ENCODE measurements at regions not wholly inside any gene's neighbourhood (a gene's known extent, or its start where the extent isn't known, plus 50 kb on each side); places are given as distances from the start of the nearest gene placed in this dataset.

DNA sequence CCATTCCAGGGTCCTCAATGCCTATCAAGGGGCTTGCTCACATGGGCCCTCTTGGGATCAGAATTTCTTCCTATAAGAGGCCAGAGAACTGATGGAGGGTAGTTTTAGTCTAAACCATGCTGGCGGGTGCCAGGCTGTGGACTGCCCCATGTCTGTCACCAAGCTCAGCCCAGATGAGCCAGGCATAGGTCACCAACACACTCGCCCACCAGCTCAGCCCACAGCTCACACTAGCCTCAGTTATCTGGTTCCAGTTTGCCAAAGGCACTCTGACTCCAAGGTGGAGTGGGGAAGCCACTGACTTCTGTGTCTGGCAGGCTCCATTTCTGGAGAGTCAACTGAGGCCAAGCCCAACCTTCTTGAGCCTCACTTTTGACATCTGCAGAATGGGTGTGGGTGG lies 50.7 kb upstream of the INSYN1 start:
- Histone ChIP-seq H3K4me1 (peaks cover 11 to 53% (median 28%) of the 10 kb centered on the region in 3 donors), H3K4me3 (no peak overlapping the region), H3K27ac (no peak overlapping the region), H3K9me3 (no peaks in the 10 kb centered on the region), H3K36me3 (no peaks in the 10 kb centered on the region), H3K27me3 (no peaks in the 10 kb centered on the region)
- TF ChIP-seq EP300 (IDR thresholded peaks at IDR 0.05), result no peak
- TF ChIP-seq, protein P1, sequence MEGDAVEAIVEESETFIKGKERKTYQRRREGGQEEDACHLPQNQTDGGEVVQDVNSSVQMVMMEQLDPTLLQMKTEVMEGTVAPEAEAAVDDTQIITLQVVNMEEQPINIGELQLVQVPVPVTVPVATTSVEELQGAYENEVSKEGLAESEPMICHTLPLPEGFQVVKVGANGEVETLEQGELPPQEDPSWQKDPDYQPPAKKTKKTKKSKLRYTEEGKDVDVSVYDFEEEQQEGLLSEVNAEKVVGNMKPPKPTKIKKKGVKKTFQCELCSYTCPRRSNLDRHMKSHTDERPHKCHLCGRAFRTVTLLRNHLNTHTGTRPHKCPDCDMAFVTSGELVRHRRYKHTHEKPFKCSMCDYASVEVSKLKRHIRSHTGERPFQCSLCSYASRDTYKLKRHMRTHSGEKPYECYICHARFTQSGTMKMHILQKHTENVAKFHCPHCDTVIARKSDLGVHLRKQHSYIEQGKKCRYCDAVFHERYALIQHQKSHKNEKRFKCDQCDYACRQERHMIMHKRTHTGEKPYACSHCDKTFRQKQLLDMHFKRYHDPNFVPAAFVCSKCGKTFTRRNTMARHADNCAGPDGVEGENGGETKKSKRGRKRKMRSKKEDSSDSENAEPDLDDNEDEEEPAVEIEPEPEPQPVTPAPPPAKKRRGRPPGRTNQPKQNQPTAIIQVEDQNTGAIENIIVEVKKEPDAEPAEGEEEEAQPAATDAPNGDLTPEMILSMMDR (IDR thresholded peaks at IDR 0.05), result no peak
- TF ChIP-seq POLR2A (IDR thresholded peaks at IDR 0.05), result no peak
- TF ChIP-seq POLR2AphosphoS5 (IDR thresholded peaks at IDR 0.05), result no peak
- ATAC-seq, result no peak
- WGBS, 2 donors (ENCODE audit: low coverage in 1 of 2), result no CpG with 5 or more reads among the region's 2 CpGs

DNA sequence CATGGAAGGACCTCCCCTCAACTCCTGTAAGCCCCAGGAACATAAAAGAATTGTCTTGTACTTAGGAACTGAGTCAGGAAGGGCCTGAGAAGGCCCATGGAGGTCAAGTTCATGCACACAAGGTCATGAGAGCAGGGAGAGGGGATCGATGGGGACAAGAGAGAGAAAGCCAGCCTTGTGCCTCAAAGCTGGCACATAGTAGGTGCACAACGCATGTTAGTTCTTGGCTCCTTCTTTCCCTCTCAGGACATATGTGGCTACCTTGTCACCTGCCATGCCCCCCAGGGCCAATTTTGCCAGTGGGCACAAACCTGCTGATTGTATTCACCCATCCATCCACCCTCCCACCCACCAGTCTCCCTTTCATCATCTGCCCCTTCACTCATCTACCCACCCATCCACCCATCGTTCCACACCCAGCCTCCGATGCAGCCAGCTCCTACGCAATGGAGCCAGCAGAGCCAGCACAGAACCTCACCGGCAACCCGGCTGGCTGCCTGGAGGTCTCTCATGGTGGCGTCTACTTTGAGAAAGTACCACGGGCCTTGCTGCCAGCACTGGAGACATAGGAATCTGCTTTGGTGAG lies 52.4 kb upstream of the INSYN1 start:
- TF ChIP-seq POLR2A (IDR thresholded peaks at IDR 0.05) (no peak), POLR2AphosphoS5 (IDR thresholded peaks at IDR 0.05) (no peak)
- TF ChIP-seq, protein P1 (IDR thresholded peaks at IDR 0.05), result no peak
- peaks cover 11 to 39% (median 21%) of the 10 kb centered on the region in 3 donors for H3K4me1 ChIP-seq
- ATAC-seq, result no peak
- H3K9me3 ChIP-seq, result no peaks in the 10 kb centered on the region
- no peaks in the 10 kb centered on the region for H3K36me3 ChIP-seq
- WGBS, 2 donors (ENCODE audit: low coverage in 1 of 2), result 80 to 86% methylated on average over 4 of the region's 9 CpGs
- peaks cover 9% of the 10 kb centered on the region for H3K27me3 ChIP-seq
- H3K4me3 ChIP-seq, result no peak overlapping the region
- H3K27ac ChIP-seq, result no peak overlapping the region

DNA sequence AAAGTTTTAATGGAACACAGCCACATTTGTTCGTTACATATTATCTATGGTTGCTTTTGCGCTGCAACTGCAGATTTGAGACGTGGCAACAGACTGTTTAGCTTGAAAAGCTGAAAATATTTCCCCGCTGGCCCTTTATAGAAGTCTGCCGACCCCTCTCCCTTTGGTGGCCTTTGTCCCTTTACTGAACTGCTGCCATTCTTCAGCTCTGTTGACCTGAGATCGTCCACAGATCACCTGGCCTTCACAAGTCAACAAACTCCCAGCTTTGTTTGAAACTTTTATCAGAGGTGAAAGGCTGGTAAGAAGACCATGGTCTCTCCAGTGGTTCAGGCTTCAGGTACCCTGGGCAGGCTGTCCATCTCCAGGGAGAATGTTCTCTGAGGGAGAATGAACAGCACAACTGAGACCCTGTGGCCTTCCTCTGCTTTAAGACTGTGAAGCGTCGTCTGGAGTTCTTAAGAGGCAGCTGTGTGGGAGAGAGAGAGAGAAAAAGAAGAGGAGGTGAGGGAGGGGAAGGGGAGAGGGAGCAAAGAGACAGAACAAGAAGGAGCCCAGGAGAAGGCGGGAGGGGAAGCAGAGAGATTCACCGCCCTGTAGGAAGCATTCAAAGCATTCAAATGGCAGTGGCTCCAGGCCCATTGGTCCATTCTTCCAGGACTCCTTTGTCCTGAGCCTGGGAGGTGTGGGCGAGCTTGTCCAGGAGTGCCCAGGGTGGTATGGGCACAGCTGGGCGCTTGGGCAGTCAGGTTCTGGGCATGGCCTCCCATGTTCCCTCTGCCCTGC lies 53.7 kb upstream of the INSYN1 start:
- TF ChIP-seq POLR2A (IDR thresholded peaks at IDR 0.05), result no peak
- TF ChIP-seq, protein P1 (IDR thresholded peaks at IDR 0.05), result no peak
- TF ChIP-seq EP300 (IDR thresholded peaks at IDR 0.05), result no peak
- TF ChIP-seq POLR2AphosphoS5 (IDR thresholded peaks at IDR 0.05), result no peak

DNA sequence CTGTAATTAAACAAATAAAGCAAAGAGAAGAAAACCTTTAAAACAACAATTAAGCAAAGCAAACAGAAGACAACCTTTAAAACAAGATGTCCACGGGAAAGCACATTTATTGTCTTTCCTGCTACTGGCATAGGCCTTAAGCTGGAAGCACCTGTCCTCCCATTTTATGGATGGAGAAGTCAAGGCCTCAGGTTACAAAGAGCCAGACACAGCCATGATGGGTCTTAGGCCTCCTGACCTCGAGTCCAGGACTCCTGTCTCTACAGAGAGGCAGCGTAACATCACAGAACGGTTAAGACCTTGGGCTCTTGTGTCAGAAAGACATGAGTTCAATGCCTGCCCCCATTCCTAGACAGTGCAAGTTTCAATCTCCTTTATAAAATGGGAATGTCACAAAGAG lies 54.7 kb upstream of the INSYN1 start:
- no peaks in the 10 kb centered on the region for H3K36me3 ChIP-seq

More for the DNA sequence above, 53.7 kb upstream of the INSYN1 start:
- peaks cover 11% of the 10 kb centered on the region for H3K27me3 ChIP-seq
- H3K9me3 ChIP-seq, result no peaks in the 10 kb centered on the region
- no peaks in the 10 kb centered on the region for H3K36me3 ChIP-seq
- H3K27ac ChIP-seq, result no peak overlapping the region
- H3K4me3 ChIP-seq, result no peak overlapping the region
- 85 to 94% methylated on average over 6 to 12 of the region's 12 CpGs for WGBS, 2 donors (ENCODE audit: low coverage in 1 of 2)
- no peak for ATAC-seq
- peaks cover 5 to 26% (median 9%) of the 10 kb centered on the region in 3 donors for H3K4me1 ChIP-seq

More for the DNA sequence above, 54.7 kb upstream of the INSYN1 start:
- Histone ChIP-seq H3K27me3 (peaks cover 11% of the 10 kb centered on the region), H3K4me1 (peaks cover 0 to 16% (median 2%) of the 10 kb centered on the region in 3 donors), H3K9me3 (no peaks in the 10 kb centered on the region), H3K4me3 (no peak overlapping the region), H3K27ac (no peak overlapping the region)
- WGBS, 2 donors (ENCODE audit: low coverage in 1 of 2), result 70 to 88% methylated on average over 2 to 4 of the region's 4 CpGs
- TF ChIP-seq POLR2AphosphoS5 (IDR thresholded peaks at IDR 0.05) (no peak), EP300 (IDR thresholded peaks at IDR 0.05) (no peak), POLR2A (IDR thresholded peaks at IDR 0.05) (no peak)
- TF ChIP-seq, protein P1 (IDR thresholded peaks at IDR 0.05), result no peak
- no peak for ATAC-seq

Measured in gastroesophageal sphincter (tissue), 4 donors.